Activated CD4-positive, alpha-beta T cell treated with anti-CD3 and anti-CD28 coated beads for 1 hour (primary cell): ENCODE measurements at regions not wholly inside any gene's neighbourhood (a gene's known extent, or its start where the extent isn't known, plus 50 kb on each side); places are given as distances from the start of the nearest gene placed in this dataset.
"Not testable (repeated sequence)": the region's sequence is repeated elsewhere in the genome, so short reads cannot be mapped to it uniquely, and the experiment has no call there.

Source experiments
- DNase-seq: peaks from one replicate; pipeline ENCODE4 v3.0.0-alpha.2; 2020

DNA sequence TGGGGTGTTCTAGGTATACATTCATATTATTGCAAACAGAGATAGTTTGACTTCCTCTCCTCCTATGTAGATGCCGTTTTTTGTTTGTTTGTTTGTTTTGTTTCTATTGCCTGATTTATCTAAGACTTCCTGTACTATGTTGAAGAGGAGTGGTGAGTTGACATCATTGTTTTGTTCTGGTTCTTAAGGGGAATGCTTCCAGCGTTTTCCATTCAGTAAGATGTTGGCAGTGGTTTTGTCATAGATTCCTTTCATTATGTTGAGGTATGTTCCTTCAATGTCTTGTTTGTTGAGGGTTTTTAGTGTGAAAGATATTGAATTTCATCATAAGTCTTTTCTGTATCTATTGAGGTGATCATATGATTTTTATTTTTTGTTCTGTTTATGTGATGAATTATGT lies 401.6 kb upstream of the EPHA5 start:
- DNase-seq = no peak

DNA sequence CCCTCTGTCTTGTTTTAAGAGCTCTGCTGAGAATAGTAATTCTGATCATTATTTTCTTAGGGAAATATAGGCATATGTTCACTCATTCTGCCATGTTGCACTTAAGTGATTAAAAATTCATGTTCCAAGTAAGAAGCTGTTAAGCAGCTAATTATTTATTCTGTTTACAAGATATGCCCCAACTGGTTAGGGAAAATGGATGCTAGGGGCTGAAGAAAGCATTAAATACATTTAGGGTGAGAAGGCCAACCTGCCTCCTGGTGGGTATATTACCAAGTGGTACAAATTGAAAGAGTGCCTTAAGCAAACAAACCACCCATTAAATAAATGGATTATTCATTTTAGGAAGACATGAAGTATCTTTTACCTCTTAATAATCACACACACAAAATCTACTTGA lies 392.6 kb upstream of the EPHA5 start:
- no peak for DNase-seq

DNA sequence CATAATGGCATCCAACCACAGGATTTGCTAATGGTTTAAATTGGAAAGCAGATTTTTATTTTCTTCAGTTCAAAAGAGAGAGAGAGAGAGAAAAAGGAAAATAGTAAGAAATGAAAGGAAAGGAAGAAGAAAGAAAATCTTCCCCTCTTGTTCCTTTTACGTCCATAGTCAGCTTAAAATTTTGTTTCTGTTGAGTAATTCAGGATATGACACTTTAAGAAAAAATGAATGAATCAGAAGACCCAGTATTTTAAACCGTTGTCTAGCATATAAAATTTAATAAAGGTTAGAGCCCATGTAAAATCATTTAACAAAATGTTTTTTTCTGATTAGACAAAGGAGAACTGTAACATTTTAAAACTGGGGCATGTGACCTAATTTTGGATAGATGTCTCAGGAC lies 391.8 kb upstream of the EPHA5 start:
- DNase-seq = no peak

DNA sequence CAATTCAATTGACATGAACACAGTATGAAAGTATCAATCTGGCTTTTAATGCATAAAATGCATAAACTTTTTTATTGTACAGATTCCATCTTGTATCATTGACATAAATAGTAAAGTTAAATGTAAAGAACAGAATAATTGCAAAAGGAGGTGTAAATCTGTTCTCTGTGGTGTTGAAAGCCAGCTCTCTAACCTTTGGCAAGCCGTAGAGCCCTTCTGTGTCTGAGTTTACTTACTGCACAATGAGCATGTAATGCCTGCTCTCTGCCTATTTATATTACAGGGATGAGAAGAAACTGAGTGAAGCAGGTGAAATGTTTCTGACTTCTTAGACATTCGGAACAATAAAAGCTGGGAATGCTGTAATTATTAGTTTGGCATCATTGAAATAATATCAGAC lies 389.3 kb upstream of the EPHA5 start:
- DNase-seq = no peak

DNA sequence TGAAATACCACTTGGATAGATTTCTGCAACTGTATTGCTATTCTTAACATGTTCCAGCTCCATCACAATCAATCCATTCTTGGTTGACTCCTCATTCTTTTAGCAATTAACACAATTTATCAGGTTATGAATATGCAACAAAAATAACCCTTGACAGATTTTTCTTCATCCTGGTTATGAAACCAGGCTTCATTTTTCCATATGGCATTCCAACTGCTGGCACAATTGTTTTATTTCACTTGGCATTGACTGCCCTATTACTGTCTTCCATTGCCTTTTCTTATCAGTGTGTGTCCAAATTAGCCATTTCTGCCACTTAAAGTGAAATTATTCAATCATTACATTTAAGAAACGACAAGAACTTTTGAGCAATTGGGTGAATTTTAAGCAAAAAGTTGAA lies 388.8 kb upstream of the EPHA5 start:
- no peak for DNase-seq

DNA sequence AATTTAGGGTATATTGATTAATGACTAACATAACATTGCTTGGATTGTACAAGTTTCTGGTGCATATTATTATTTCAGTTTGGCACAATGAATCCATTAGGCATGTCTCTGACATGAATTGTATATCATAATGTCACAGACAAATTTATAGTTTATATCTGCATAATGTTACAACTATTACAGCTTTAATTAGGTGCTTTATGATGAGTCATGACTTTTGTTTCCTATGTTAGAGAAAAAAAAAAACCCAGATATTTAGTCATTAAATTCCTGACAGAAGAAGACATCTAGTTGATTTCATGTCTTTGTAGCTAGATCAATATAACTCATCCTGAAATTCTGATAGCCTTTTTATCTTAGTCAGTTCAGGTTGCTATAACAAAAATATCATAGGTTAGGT lies 385.7 kb upstream of the EPHA5 start:
- no peak for DNase-seq

DNA sequence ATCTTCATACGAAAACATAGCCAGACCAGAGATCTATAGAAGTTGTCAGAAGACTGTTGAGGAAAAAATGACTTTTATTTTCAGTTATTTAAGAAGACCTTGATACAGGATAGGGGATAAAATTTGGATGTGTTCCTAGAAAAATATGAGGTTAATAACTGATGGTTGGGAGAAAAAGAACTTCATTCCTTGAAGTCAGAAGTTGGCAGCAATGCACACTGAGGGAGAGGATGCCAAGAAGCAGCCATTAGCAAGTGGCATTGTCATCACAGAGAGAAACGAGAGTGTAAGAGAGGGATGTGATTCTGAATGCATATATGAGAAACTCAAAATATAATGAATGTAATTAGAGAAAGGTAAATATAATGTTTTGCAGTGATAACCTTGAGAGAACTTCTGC lies 382.1 kb upstream of the EPHA5 start:
- DNase-seq = no peak

DNA sequence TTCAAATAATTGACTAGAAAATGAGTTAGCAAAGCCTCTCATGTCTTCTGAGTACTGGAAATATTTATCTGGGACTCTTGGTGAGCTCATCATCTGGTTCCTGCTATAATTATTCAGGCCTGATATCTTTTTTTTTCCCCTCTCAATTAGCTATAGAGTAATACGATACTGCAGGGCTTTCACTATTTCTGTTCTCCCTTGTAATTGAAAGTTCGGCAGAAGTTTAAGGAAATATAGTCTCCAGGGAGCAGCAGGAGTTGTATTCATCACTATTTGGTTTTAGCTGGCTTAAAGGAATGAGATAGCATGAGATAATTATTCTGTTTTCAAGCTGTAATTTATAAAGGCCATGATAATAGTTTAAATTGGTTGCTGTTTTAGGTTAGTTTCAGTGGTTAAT lies 378.6 kb upstream of the EPHA5 start:
- no peak for DNase-seq

DNA sequence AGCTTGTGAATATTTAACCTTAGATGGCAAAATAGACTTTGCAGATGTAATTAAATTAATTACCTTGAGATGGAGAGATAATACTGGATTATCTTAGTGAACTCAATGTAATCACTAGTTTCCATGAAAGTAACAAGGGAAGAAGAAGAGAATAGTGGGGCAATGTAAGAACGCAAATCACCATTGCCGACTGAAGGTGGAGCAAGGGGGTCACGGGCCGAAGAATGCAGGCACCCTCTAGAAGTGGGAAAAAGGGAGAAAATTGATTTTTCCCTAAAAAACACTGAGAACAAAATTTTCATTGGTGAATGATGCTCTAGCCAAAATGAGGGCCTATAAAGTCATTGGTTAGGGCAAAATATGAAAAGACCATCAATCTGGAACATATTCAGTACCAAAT lies 375.6 kb upstream of the EPHA5 start:
- no peak for DNase-seq

DNA sequence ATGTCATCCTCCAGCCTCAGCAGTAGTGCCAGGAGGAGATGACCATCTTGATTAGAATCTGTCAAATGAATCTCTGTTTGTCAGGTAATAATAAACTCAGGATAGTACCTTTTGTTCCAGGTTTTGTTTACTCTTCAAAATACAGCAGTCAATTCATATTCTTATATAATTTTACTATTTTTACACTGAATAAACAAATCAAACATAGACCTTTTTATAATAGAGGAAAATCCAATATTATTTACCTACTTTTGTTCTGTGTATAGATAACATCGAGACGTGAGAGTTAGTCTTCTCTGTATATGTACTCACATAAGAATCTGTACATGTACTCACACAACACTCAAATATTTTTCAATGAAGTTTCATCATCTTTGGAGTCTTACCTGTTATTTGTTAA lies 365.4 kb upstream of the EPHA5 start:
- DNase-seq = no peak

DNA sequence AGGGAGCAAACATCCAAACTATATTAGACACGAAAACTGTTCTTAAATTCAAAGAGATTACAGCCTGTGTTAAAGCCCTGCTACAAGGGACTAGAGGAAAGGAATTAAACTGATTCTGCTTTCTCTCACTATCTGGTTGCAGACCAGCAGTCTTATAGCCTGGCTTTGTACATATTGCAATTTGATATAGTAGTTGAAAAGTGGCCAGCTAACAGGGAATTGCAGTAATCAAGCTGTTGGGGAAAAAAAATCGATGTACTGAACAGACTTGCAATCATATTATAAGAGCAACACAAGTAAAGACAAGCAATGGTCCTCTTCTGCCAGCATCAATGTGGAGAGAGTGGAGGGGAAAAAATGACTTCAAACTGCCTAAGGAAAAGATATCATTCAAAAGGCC lies 364.4 kb upstream of the EPHA5 start:
- DNase-seq = no peak

DNA sequence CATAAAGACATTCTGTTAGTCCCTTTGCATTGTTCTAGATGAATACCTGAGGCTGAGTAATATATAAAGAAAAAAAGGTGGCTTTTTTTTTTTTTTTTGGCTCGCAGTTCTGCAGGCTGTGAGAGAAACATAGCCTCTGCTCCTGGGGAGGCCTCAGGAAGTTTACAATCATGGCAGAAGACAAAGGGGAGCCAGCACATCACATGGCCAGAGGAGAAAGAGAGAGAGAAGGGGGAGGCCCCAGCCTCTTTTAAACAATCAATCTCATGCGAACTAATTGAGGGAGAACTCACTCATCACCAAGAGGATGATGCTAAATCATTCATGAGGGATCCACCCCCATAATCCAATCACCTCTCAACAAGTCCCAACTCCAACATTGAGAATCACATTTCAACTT lies 364.0 kb upstream of the EPHA5 start:
- no peak for DNase-seq

DNA sequence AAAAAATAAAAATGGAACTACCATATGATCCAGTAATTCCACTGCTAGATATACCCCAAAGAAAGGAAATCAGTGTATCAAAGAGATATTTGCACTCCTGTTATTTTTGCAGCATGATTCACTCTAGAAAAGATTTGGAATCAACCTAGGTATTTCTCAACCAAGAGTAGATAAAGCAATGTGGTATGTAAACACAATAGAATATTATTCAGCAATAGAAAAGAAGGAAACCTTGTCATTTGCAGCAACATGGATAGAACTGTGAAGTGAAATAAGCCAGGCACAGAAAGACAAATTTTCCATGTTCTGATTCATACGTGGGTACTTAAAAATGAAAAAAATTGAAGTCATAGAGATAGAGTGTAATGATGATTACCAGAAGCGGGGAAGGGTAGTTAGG lies 362.3 kb upstream of the EPHA5 start:
- DNase-seq = no peak

DNA sequence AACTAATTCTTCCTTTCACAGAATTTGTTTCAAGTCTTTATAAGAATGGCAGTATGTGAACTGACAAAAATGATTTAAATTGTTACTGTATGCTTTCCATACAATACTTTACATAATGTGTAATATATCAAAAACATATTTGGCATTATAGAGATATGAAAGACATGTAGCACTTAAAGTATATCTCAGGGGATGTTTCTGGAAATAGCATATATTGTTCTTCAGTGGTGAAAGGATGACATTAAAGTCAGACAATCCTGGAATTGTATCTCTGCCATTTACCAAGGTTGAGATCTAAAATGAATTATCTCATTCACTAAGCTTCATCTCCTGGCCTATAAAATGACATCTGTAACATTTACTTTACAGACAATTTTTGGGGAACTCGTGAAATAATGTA lies 358.4 kb upstream of the EPHA5 start:
- DNase-seq = no peak

DNA sequence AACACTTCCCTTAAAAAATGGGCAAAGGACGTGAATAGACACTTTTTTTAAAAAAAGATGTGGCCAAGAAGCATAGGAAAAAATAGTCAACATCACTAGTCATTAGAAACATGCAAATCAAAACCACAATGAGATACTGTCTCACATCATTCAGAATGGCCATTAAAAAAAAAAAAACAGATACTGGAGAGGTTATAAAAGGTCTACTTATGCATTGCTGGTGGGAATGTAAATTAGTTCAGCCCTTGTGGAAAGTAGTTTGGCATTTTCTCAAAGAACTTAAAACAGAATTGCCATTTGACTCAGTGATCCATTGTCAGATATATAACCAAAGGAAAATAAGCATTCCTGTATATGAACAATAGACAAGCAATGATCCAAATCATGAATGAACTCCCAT lies 352.8 kb upstream of the EPHA5 start:
- DNase-seq = no peak

DNA sequence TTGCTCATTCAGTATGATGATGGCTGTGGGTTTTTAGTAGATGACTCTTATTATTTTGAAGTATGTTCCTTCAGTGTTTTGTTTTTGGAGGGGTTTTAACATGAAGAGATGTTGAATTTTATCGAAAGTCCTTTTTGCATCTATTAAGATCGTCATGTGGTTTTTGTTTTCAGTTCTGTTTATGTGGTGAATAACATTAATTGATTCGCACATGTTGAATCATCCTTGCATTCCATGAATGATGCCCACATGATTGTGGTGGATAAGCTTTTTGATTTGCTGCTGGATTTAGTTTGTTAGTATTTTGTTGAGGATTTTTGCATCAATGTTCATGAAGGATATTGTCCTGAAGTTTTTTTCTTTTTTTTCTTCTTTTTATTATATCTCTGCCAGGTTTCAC lies 347.4 kb upstream of the EPHA5 start:
- DNase-seq = no peak

DNA sequence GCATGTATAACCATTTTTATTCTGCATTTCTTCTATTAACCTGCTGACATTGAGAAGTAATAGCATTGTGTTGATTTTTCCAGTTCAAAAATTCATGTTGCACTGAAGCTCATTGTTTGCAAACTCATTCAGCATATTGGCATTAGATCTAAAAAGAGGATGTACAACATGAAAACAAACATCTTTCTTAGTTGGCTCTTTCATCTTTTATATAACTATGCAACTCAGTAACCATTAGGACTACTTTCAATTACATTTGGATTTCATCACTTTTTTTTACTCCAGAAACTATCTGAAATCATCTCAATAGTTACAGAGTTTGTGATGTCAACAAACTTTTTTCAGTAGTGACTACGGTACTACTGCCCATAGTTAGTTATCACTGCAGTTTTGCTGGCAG lies 346.0 kb upstream of the EPHA5 start:
- no peak for DNase-seq

DNA sequence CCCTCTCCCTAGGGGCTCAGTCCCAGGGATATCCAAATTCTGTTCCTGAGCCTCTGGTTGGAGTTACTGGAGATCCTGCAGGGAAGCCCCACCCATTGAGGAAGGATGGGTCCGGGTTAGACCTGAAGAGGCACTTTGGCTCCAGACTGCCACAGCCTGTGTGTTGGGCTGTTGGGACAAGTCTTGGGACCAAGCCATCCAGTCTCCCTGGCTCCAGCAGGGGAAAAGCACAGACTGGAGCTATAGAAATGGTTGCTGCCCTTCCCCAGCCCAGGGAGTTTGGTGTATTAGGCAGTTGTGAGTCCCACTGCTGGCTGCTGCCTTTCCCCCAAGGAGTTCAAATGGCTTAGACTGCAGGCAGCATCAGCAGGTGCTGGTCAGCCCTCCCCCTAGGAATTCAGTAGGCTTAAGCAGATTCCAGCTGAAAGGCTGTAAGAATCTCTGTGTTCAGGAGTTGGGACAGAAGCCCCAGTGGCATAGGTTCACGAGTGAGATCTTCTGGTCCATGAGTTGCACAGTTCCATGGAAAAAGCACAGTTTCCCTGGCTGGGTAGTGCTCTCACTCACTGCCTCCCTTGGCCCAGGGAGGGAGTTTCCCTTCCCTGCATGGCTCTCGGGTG lies 344.0 kb upstream of the EPHA5 start:
- DNase-seq = no peak

DNA sequence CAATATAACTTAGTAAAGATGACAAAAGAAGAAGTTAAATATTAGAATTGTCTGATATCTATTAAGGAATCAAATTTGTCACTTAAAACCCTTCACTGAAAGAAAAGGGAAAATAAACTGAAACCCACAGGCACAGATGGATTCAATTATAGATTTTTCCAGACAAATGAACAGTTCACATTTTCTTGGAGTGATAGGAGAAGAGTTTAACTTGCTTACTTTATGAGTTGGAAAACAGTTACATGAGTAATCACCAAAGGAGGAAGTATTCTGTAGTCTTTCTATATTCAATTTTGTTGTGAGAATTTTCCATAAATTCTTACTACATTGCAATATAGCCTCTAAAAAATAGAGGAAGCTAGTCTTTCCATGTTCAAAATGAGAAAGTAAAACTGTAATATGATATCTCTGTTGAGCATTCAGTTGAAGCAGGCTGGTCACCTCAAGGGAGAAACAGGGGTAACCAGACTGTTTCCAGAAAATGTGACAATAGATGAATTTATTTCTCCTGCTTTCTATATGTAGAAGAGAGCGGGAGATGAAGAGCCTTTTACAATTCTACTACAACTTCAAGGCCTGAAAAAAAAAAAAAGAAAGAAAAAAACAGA lies 330.3 kb upstream of the EPHA5 start:
- no peak for DNase-seq

DNA sequence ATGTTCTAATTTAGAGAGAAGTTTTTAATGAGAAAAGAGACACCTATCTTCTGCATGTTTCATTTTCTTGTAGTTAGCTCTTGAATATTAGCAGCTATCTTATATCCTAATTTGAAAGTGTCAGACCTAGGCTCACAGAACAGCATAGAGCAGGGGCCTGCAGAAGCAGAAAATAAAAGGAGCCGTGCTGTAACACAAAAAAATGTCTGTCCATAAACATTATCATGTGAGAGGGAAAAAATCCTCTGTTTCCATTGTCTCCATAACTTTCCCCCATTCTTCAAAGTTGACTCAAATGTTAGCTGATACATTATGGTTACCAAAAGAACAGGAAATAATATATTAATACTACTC lies 329.2 kb upstream of the EPHA5 start:
- DNase-seq = no peak

DNA sequence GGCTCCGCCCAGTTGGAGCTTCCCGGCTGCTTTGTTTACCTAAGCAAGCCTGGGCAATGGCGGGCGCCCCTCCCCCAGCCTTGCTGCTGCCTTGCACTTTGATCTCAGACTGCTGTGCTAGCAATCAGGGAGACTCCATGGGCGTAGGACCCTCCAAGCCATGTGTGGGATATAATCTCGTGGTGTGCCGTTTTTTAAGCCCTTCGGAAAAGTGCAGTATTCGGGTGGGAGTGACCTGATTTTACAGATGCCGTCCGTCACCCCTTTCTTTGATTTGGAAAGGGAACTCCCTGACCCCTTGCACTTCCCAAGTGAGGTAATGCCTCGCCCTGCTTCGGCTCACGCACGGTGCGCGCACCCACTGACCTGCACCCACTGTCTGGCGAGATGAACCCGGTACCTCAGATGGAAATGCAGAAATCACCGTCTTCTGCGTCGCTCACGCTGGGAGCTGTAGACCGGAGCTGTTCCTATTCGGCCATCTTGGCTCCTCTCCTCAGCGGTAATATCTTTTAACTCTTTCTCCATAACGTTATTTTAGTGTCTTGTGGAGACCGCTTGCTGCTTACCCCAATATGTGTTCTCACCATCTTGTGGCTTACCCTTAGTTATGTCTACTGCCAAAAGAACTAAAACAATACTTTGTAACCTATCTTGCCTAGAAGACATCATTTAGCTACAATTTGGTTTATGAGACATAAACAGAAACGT lies 328.7 kb upstream of the EPHA5 start:
- DNase-seq = not testable (repeated sequence)

DNA sequence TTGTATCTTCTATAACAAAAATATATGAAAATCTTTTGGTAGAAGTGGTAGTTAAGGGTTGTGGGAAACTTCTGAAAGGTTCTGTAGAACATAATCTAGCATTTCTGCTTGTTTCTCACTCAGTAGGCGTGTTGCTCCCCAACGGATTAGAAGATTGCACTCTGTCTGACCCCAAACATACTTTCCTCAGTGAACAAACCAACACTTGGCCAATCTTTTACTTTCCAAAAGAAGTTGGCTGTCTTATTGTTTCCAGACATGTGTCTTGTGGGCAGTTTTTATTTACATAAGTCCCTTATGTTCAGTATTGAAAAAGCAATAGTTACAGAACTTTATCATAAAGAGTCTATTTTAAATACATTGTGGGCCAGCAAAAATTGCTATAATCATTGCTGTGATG lies 312.8 kb upstream of the EPHA5 start:
- no peak for DNase-seq

DNA sequence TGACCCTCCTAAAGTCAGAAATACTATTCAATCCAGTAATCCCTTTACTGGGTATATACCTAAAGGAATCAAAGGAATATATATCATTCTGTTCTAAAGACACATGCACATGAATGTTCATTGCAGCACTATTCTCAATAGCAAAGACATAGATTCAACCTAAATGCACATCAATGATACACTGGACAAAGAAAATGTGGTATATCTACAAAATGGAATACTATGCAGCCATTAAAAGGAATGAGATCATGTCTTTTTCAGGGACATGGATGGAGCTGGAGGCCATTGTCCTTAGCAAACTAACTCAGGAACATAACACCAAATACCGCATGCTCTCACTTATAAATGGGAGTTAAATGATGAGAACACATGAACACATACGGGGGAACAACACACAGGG lies 306.0 kb upstream of the EPHA5 start:
- DNase-seq = no peak

DNA sequence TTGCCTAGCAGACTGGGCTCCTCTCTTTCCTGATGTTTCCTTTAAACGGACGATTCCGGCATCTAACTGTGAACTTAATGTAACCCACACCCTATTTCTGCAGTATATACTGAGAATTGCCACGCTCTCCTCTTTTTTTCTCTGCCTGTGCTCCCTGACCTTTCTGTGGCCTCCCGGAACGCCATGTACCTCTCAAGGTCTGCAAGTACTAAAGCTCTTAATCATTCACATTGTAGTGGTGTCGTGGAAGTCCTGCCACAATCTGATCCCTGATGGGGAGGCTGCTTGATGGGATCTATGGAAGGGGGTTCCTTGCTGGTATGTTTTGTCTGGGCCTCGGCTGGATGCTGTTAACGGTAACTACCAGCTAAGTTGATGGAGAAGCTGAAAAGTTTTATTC lies 302.9 kb upstream of the EPHA5 start:
- DNase-seq = no peak

DNA sequence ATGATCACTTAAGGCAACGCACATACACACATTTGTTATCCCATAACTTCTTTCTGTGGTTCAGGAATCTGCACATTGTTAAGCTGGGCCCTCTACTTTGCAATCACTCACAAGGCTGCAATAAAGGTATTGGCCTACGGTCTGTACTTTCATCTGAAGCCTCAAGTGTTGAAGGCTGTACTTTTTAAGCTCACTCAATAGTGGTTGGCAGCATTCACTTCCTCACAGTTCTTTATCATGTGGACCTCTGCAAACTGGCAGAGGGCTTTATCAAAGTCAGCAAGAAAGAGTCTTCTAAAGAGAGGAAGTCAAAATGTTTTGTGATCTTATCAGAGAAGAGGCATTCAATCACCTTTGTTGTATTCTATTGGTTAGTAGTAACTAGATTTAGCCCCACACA lies 301.4 kb upstream of the EPHA5 start:
- no peak for DNase-seq
